ENCODE measurements at regions not wholly inside any gene's neighbourhood (a gene's known extent, or its start where the extent isn't known, plus 50 kb on each side); places are given as distances from the start of the nearest gene placed in this dataset.

DNA sequence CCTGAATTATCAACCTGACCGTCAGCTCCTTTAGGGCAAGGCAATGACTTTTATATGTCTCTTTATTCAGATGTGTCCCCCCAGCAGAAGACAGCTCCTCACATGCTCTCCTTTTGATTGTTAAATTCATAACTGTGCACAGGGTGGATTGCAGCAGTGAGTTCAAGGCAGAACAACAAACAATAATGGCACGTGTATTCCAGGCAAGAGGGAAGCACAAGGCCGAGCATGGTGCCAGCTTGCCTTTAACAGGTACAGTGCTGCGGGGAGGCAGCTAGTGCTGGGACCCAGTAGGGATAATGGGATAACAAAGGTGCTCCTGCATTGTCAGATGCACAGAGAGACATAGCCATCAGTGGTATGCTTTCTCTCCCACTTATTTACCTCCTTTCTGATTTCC is 248.4 kb downstream of the RHOU start:
- TF ChIP-seq POLR2AphosphoS5 (IDR thresholded peaks at IDR 0.05) (no peak), CTCF (IDR thresholded peaks at IDR 0.05) (no peak), POLR2A (IDR thresholded peaks at IDR 0.05) (no peak), EP300 (IDR thresholded peaks at IDR 0.05) (no peak)

Measured in upper lobe of left lung (tissue), 4 donors.